ENCODE measurements at regions not wholly inside any gene's neighbourhood (a gene's known extent, or its start where the extent isn't known, plus 50 kb on each side); places are given as distances from the start of the nearest gene placed in this dataset.

DNA sequence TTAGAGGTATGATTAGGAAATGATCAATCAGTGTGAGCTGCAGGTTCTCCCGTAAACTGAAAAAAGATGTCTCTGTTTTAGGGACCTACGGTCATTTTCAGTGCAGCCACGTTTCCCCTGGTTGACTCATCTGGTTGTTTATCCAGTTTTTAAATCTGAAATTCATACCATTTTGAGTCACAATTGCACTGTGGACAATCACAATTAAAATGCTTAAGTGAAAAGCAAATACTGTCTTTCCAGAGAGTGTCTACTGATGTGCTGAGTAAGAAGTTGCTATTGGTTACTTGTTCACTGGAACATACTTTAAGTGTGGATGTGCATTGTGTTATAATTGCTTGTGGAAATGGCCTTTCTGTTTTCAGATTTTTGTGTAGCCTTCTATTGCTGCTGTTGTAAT lies 305.1 kb upstream of the SASH1 start:
- DNase-seq (ENCODE audit: low read depth): peak; percentile 31
- H3K36me3 ChIP-seq (ENCODE audit: control insufficient read depth, insufficient read depth, low read length): no peaks in the 10 kb centered on the region
- no peak overlapping the region for H3K4me3 ChIP-seq (ENCODE audit: low read depth, low read length)
- no peaks in the 10 kb centered on the region for H3K27me3 ChIP-seq (ENCODE audit: control insufficient read depth, insufficient read depth, low read length)
- TF ChIP-seq CTCF (IDR thresholded peaks at IDR 0.05; ENCODE audit: insufficient read depth, low read length, severe bottlenecking): no peak
- no peak for FAIRE-seq

DNA sequence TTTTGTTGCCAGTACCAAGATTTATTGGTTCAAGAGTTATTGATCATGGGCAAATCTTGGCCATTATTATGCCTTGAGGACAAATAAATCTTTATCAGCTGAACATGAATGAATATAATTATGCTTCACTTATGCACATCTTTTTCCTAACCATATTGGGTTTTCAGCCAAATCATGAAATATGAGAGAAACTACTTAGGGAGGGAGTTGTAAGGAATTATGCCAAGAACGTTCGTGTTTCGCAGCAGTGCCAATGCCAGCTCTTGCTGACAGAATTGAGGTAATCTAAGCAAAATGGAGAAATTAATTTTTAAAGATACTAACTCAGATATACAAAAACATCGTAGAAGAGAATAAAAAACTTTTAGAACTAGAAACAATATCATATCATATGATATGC lies 301.1 kb upstream of the SASH1 start:
- Histone ChIP-seq H3K4me3 (ENCODE audit: low read depth, low read length) (no peak overlapping the region), H3K27me3 (ENCODE audit: control insufficient read depth, insufficient read depth, low read length) (no peaks in the 10 kb centered on the region), H3K36me3 (ENCODE audit: control insufficient read depth, insufficient read depth, low read length) (no peaks in the 10 kb centered on the region)
- no peak for FAIRE-seq
- no peak for TF ChIP-seq CTCF (IDR thresholded peaks at IDR 0.05; ENCODE audit: insufficient read depth, low read length, severe bottlenecking)
- no peak for DNase-seq (ENCODE audit: low read depth)

DNA sequence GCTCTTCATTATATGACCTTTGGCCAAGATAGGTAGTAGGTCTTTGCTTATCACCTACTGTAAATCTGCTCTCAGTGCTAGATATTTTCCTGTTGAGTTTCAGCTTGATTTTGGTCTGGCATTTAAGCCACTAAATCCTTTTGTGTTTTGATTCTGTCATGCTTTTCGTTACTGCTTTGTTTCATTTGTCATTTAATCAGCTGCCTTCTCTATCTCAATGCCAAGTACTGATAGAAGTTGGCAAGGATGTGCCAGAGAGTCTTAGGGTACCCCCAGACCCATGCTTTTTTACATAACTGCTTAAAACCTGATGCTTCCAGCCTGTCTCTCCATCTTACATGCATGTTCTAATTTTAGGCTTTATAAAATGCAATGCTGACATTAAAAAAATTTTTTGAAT lies 300.1 kb upstream of the SASH1 start:
- Histone ChIP-seq H3K4me3 (ENCODE audit: low read depth, low read length) (no peak overlapping the region), H3K27me3 (ENCODE audit: control insufficient read depth, insufficient read depth, low read length) (no peaks in the 10 kb centered on the region), H3K36me3 (ENCODE audit: control insufficient read depth, insufficient read depth, low read length) (no peaks in the 10 kb centered on the region)
- FAIRE-seq (no peak), DNase-seq (ENCODE audit: low read depth) (no peak)
- TF ChIP-seq CTCF (IDR thresholded peaks at IDR 0.05; ENCODE audit: insufficient read depth, low read length, severe bottlenecking): no peak

- FAIRE-seq (no peak), DNase-seq (ENCODE audit: low read depth) (no peak)
- no peak for TF ChIP-seq CTCF (IDR thresholded peaks at IDR 0.05; ENCODE audit: insufficient read depth, low read length, severe bottlenecking)
- Histone ChIP-seq H3K27me3 (ENCODE audit: control insufficient read depth, insufficient read depth, low read length) (no peaks in the 10 kb centered on the region), H3K36me3 (ENCODE audit: control insufficient read depth, insufficient read depth, low read length) (no peaks in the 10 kb centered on the region), H3K4me3 (ENCODE audit: low read depth, low read length) (no peak overlapping the region)
Observed at GRCh38 chr6:148044261-148044751, 298.3 kb upstream of the SASH1 start.

GRCh38 chr6:148044921-148045320 lies 297.7 kb upstream of the SASH1 start:
- FAIRE-seq (no peak), DNase-seq (ENCODE audit: low read depth) (no peak)
- Histone ChIP-seq H3K4me3 (ENCODE audit: low read depth, low read length) (no peak overlapping the region), H3K27me3 (ENCODE audit: control insufficient read depth, insufficient read depth, low read length) (no peaks in the 10 kb centered on the region), H3K36me3 (ENCODE audit: control insufficient read depth, insufficient read depth, low read length) (no peaks in the 10 kb centered on the region)
- TF ChIP-seq CTCF (IDR thresholded peaks at IDR 0.05; ENCODE audit: insufficient read depth, low read length, severe bottlenecking): no peak

DNA sequence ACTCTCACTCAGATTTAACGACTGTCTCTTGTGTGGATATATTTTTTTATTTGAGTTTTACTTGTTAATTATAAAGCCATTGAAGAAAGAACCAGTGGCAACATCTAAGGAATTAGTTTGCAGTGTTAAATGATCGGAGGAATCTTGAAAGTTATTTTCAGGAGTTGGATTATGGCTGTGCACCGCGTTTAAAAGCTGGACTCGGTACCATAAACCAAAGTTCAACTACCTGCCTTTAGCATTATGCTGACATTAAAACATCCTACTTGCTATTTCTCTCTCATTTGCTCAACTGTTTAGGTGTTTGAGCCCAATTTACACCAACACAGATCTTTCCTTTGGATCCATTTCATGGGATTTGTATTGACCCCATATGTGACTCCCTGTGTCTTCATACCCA lies 289.4 kb upstream of the SASH1 start:
- Histone ChIP-seq H3K36me3 (ENCODE audit: control insufficient read depth, insufficient read depth, low read length) (no peaks in the 10 kb centered on the region), H3K4me3 (ENCODE audit: low read depth, low read length) (no peak overlapping the region), H3K27me3 (ENCODE audit: control insufficient read depth, insufficient read depth, low read length) (no peaks in the 10 kb centered on the region)
- DNase-seq (ENCODE audit: low read depth): no peak
- TF ChIP-seq CTCF (IDR thresholded peaks at IDR 0.05; ENCODE audit: insufficient read depth, low read length, severe bottlenecking): no peak
- no peak for FAIRE-seq

All from bronchial epithelial cell (primary cell).